ENCODE measurements at regions not wholly inside any gene's neighbourhood (a gene's known extent, or its start where the extent isn't known, plus 50 kb on each side); places are given as distances from the start of the nearest gene placed in this dataset.
"Not testable (repeated sequence)": the region's sequence is repeated elsewhere in the genome, so short reads cannot be mapped to it uniquely, and the experiment has no call there.

GRCh38 chr3:177340243-177340830, 143.1 kb upstream of the TBL1XR1 start:
- no peak for DNase-seq

GRCh38 chr3:177341736-177342419, 144.6 kb upstream of the TBL1XR1 start:
- DNase-seq, result no peak

- DNase-seq, result no peak
Observed at GRCh38 chr3:177343122-177343625, 145.9 kb upstream of the TBL1XR1 start.

GRCh38 chr3:177345049-177345972, 148.0 kb upstream of the TBL1XR1 start:
- DNase-seq, result peak; percentile 52

- DNase-seq, result no peak
Observed at GRCh38 chr3:177345973-177346503, 148.8 kb upstream of the TBL1XR1 start.

- no peak for DNase-seq
Observed at GRCh38 chr3:177346878-177347277, 149.6 kb upstream of the TBL1XR1 start.

- DNase-seq, result no peak
Observed at GRCh38 chr3:177347611-177348010, 150.3 kb upstream of the TBL1XR1 start.

GRCh38 chr3:177348974-177349373, 151.7 kb upstream of the TBL1XR1 start:
- no peak for DNase-seq

GRCh38 chr3:177349384-177349783, 152.1 kb upstream of the TBL1XR1 start:
- DNase-seq, result no peak

- no peak for DNase-seq
Observed at GRCh38 chr3:177350121-177350520, 152.8 kb upstream of the TBL1XR1 start.

- no peak for DNase-seq
Observed at GRCh38 chr3:177351206-177351605, 153.9 kb upstream of the TBL1XR1 start.

- no peak for DNase-seq
Observed at GRCh38 chr3:177351757-177352158, 154.5 kb upstream of the TBL1XR1 start.

- no peak for DNase-seq
Observed at GRCh38 chr3:177352424-177352823, 155.1 kb upstream of the TBL1XR1 start.

GRCh38 chr3:177353140-177353539, 155.9 kb upstream of the TBL1XR1 start:
- DNase-seq, result no peak

GRCh38 chr3:177353879-177354278, 156.6 kb upstream of the TBL1XR1 start:
- DNase-seq, result not testable (repeated sequence)

- DNase-seq, result no peak
Observed at GRCh38 chr3:177354466-177354865, 157.2 kb upstream of the TBL1XR1 start.

GRCh38 chr3:177356113-177356512, 158.8 kb upstream of the TBL1XR1 start:
- no peak for DNase-seq

- DNase-seq, result no peak
Observed at GRCh38 chr3:177356952-177357351, 159.7 kb upstream of the TBL1XR1 start.

GRCh38 chr3:177357352-177358090, 160.2 kb upstream of the TBL1XR1 start:
- no peak for DNase-seq

GRCh38 chr3:177358091-177358976, 161.1 kb upstream of the TBL1XR1 start:
- DNase-seq, result peak; percentile 83

- DNase-seq, result peak; percentile 47
Observed at GRCh38 chr3:177358977-177359592, 161.8 kb upstream of the TBL1XR1 start.
